Stimulated activated CD8-positive, alpha-beta memory T cell treated with anti-CD3 and anti-CD28 coated beads, Interleukin-4, amount 100 ng/mL, for 24 hours (primary cell): ENCODE measurements at regions not wholly inside any gene's neighbourhood (a gene's known extent, or its start where the extent isn't known, plus 50 kb on each side); places are given as distances from the start of the nearest gene placed in this dataset.

Experiments used
- DNase-seq: peaks from one replicate; pipeline ENCODE4 v3.0.0-alpha.2; 2020; ENCODE audit warnings: low read depth

DNA sequence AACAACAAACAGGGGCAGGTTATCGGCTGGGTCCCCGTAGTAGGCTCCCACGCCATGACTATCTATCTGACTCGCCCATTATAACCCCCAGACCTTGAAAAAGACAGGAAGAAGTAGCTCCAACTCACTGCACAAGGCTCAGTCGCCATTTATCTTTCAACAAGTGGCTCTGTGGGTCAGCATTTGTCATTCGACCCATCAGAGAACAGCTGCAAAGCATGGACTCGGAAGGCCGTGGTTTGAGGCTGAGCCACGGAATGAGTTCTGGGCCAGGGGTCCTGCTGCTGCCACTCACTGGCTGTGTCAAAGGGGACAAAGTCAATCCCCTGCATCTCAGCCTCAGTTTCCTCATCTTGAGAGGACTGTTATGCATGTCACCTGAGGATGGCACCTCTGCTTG, 131.0 kb downstream of the DMRTA2 start:
- DNase-seq: no peak

DNA sequence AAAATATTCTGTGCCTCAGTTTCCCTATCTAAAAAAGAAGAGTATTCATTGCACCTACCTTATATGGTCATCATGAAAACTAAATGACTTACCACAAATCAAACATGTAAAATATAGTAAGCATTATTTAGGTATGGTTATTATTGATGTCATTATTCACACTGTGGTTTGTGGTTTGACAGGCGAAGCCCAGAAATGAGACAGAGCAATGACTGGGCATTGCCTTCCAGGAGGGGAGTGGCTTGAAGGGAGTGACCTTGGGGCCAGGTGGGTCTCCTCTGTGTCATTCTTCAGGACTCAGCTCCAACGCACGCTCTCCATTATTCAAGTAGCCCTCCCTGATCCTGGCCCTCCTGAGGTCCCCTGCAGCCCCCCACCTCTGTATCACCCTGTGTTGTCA, 133.7 kb downstream of the DMRTA2 start:
- no peak for DNase-seq

DNA sequence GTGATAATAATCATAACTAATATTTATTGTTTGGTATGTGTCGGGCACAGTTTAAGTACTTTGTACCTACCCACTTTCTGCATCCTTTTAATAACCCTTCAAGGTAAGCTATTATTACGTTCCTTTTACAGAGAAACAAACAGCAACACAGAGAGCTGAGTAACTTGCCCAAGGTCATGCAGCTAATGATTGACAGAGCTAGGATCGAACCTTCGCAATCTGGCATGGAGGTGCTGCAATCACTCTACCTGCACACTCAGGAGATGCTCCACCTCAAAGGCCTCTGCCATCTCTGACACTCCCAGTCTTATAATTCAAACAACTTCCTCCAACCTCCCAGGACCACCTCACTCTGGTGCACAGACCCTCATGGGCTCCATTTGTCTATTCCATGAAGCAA, 137.2 kb downstream of the DMRTA2 start:
- DNase-seq: no peak

DNA sequence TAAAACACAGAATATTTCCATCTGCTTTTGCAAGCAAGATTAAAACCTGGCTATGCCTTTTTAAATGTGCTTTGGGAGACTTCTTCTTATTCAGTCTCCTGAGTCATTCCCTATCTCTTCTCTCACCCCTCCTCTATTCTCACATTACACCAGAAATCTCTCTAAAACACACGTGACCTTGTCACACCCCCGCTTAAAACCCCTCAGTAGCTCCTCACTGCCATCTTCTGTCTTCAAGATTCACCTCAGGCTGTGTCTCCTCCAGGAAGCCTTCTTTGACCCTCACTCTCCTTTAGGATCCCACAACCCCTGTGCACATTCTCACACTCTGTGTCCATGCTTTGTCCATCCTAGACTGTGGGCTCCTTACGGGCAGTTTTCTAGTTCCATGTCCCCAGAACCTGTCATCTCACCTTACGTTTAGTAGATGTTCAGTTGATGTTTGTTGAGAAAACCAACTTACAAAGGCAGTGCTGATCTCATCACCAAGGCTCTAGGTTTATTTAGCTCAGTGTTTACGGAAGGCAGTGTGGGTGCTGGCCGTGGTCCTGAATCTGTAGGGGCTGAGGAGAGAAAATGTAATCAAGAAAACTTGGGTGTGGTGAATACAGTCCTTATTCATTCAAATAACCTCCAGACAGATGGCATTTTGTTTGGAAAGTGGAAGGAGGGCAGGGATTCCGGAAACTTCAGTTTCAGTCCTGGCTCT, 143.5 kb downstream of the DMRTA2 start:
- DNase-seq: no peak

DNA sequence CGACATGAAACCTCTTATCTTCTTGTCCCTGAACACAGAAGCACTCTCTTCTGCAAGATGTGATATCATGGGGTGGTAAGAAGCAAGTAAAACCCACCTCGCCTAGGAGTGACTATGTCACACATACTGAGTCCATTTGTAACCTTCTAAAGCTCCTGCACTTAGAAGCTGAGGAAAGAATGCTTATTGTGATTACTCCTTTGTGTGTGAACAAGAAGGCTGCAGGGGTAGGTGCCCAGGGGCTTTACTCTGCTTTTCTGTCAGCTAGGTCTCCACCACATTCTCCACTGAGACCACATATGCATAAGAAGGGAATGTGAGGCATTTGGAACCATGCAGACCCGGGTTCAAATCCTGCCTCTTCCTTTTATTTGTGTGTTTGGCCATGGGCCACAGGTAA, 144.3 kb downstream of the DMRTA2 start:
- no peak for DNase-seq

DNA sequence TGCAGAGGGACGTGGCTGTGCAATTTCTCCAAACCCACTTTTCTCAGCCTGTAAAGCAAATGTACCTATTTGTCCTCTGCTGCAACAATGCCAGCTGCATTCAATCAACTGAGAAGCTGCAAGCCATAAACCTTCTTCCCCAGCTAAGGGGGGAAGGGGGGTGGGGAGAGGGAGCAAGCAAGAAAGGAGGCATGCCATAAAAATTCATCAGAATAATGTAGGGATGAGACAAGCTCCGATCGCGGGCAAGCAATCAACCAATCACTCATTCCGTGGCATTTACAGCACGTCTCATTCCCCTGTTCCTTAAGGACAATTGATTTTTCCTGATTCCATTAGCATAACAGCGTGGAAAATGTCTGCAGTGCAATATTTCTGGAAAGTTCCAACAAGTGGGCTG, 144.8 kb downstream of the DMRTA2 start:
- DNase-seq: no peak

DNA sequence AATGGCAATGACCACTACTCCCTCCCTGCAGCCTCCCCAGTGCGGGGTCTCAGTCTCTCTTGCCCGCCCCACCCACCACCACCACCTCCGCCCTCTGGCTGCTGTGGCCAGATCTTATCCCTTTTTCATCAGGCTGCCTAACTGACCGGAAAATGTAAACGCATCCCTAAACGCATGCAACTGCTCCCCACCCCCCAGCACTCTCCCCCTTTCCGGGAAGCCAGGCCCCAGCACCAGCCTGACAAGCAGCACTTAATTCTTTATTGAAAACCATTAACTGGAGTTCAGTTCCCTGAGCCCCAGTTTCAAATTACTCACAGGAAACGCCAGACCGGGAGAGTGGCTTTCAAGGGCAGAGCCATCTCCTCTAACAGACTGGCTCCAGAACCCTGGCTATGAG, 147.7 kb downstream of the DMRTA2 start:
- DNase-seq: no peak

DNA sequence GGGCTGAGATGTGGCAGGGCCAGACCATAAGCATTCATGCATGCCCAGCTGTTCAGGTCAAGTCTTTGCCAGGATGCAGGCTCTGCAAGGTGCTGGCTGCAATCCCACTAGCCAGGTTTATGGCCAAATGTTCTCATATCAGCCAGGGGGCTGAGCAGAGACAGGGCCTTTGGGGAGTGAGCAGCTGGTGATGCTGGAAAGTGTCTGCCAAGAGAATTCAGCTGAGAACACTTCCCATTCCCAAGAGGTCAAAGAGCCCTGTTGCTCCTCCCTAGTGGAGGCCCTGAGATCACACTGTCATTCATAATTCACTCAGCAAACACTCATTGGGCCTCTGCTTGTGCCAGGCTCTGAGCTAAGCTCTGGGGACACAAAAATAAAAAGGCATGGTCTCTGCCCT, 150.3 kb downstream of the DMRTA2 start:
- DNase-seq: no peak

DNA sequence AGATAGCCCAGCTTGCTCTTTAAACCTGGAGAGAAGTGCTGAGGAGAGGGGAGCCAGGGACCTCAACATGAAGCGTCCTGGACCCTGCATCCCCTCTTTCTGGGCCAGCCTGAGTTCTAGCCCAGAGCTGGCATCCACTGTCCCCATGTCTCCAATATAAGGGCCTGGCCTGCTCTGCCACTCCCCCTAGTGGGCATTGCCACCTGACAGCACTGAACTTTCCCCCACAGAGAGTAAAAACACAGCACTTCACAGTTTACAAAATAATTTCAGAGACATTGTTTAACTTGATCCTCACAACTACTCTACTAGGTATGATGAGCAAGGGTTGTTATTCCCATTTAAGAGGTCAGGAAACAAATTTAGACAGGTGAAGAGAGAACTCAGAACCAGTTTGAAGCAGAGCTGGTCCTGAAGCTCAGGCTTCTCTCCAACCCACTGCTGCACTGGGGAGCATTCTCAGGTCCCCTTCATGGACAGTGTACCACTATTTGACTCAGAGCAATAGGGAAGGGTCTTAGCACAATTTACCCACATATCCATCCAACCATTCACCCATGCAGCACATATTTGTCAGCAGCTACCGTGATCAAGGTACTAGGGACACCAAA, 151.2 kb downstream of the DMRTA2 start:
- no peak for DNase-seq

DNA sequence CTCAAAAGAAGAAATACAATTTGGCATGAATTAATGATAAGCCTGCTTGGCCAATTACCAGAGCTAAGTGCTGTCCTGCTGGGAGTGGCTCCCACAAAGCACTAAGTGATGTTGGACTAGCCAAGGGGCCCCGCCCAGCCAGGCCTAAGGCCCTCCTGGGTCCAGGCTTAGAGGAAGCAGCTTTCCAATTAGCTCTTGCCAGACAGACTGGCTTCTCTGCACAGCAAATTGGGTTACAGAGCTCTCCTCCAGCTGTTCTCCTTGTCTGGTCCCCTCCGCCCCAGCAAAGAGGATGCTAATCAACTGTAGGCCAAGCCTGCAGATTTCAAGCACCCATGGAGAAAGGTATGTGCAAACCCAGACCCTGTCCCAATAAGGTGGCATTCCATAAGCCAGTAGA, 151.9 kb downstream of the DMRTA2 start:
- DNase-seq: no peak

DNA sequence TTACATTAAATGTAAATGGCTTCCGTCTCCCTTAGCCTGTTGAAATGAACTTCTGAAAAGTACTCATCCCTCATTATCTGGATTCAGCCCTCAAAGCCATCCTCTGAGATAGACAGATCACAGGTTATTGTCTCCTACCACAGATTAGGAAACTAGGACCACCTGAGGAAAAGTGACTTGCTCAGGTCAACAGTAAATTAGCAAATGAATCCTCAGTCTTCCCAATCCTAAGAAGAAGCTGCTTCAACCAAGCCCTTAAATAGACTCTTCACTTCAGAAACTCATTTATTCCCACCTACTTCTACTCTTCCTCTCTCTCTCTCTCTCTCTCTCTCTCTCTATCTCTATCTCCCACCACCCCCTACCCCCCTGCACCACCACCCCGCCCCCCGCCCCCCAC, 152.3 kb downstream of the DMRTA2 start:
- no peak for DNase-seq

DNA sequence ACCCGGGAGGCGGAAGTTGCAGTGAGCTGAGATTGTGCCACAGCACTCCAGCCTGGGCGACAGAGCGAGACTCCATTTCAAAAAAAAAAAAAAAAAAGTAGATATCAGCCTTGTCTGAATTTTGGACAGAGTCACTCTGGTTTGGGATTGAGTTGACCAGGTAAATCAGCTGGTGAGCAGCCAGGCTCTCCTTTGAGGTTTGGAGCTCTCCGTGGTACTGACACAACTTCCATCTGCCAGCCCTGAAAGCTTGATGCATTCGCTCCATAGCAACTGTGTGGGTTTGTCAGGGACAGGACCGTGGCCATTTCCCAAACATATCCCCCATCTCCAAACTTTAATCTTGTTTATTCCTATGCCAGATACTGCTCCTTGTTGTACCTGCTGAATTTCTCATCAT, 155.2 kb downstream of the DMRTA2 start:
- no peak for DNase-seq

DNA sequence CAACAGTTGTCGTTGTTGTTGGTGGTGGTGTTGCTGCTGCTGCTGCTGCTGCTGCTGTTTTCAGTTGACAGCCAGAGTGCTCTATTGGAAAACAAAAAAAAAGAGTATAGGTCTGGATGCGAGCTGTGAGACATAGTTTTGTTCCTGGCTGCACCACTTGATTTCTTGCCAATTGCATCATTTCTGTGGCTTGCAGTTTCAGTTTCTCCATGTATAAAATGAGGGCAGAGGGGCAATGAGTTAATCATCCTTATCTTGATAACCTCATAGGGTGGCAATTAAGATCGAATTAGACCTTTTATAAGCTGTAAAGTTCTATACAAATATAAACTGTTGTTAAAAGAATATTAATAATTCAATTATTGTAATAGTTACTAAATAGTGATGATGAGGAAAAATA, 156.7 kb downstream of the DMRTA2 start:
- no peak for DNase-seq

DNA sequence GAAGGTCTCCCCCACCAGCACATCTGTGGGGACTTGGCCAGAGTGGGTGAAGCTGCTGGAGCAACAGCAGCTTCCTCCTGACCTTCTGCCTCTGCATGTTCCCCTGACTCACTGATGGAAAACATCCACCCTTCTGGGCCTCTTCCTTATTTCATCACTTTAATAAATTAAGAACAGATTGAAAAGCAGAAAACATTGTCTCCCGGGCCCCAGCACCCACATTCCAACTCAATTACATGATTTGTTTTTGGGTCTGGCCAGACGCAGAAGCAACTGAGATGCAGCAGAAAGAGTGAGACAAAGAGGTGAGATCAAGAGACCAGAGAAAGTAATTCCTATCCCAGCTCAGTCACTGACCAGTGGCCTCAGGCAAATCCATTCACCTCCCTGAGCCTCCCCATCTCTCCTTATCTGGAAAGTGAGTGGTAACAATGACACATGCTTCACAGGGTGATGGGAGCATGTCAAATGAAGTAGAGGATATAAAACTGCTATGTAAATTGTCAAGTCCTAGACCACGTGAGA, 157.1 kb downstream of the ELAVL4 start:
- DNase-seq: no peak

DNA sequence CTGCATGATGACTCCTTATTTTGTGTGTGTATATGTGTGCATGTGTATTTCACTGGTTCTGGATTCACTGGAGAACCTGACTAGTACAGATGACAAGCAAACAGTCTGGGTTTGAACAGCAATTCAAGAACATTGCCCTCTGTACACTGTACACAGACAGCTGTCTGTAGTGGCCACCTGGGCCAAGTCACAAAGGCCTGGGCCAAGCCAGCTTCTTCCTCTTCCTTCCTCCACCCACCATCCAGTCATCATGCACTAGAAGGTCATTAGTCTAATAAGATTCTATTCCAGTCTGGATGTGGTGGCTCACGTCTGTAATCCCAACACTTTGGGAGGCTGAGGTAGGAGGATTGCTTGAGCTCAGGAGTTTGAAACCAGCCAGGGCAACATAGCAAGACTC, 155.9 kb downstream of the ELAVL4 start:
- no peak for DNase-seq

DNA sequence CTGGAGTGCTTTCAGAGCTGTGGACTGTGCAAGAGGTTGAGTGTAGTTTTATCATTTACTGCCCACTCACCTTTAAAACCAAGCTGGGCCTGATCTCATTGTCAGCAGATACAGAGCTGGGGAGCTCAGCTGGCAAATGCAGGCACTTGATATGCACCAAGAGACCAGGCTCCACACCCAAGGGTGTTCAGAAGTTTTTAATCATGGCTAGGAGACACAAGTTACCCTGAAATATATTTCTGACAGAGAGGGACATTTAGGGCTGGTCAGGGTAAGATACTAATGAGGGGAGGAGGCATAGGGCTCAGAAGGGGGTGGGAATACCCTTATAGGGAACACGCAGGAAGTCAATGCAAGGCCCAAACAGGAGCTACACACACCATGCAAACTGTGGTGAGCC, 153.7 kb downstream of the ELAVL4 start:
- DNase-seq: no peak

DNA sequence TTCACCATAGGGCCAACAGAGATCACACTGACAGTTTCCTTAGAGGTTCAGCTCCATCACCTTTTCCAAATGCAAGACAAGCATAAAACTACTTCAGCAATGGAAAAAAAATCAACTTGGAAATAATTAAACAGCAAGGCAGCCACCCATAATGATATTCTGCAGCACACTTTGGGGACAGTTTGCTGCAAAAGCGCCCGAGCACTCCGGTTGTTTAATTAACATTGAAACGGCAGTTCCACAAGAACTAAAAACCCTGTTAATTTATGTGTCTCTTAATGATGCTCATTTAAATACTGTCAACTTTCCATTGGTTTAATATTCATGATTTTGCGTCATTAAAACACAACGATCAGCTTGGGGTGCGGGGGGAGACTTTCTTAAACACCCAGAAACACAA, 153.2 kb downstream of the ELAVL4 start:
- DNase-seq: no peak

DNA sequence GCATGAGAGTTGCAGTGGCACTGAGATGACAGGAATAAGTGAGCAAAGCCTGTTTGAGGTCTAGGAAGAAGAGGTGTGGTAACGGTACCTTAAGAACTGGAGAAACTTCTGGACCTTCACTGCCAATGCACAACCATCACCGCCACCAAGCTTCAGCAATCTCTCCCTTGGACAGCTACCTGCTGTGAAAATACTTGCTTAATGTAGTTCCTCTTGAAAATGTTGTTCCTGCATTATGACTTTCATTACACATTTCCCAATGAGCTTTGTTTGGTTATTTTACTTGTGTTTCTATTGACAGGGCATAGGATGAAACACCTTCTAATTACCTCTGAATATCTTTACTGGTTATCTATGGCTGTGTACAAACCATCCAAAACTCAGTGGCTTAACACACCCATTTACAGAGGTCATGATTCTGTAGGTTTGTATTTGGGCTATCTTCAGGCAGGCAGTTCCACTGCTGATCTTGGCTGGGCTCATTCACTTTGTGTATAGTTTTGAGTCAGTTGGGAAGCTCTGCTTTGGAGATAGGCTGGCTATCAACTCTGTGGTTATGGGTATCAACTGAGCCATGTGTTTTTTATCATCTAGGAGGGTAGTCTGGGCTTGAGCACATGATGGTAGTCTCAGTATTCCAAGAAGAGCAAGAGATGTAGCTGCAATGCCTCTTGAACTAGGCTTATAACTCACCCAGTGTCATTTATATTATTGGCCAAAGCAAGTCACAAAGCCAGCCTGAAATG, 149.4 kb downstream of the ELAVL4 start:
- no peak for DNase-seq

DNA sequence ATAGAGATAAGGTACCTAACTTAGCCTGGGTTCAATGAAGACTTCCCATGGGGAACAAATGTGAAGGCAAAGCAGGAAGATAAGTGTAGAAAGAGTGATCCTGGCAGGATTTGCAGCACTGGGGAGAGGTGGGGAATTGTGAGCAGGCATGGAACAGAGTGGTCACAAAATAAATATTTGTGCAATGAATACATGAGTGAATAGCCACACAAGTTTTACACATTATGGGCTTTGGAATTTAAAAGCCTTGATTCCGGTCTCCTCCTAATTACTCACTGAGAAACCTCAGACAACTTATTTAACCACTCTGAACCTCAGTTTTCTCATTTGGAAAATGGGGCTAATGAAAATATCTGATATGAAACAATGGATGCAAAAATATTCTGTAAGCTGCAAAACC, 148.3 kb downstream of the ELAVL4 start:
- DNase-seq: no peak
